CD4-positive, alpha-beta T cell treated with Interleukin-4 for 1 hour (primary cell): ENCODE measurements at regions not wholly inside any gene's neighbourhood (a gene's known extent, or its start where the extent isn't known, plus 50 kb on each side); places are given as distances from the start of the nearest gene placed in this dataset.

ENCODE experiments used
- DNase-seq, 2 donors: peaks; one replicate each; pipeline ENCODE4 v3.0.0-alpha.2; 2020 to 2022

GRCh38 chr11:115740324-115740723 lies 236.1 kb upstream of the CADM1 start:
- no peak for DNase-seq

- DNase-seq = no peak
Measured at GRCh38 chr11:115739878-115740277, 235.7 kb upstream of the CADM1 start.

- no peak for DNase-seq
Measured at GRCh38 chr11:115739146-115739545, 234.9 kb upstream of the CADM1 start.

- no peak for DNase-seq
Measured at GRCh38 chr11:115737875-115738274, 233.7 kb upstream of the CADM1 start.

- no peak for DNase-seq
Measured at GRCh38 chr11:115736146-115736545, 231.9 kb upstream of the CADM1 start.

- no peak for DNase-seq
Measured at GRCh38 chr11:115724666-115725065, 220.5 kb upstream of the CADM1 start.

GRCh38 chr11:115722711-115723110 lies 218.5 kb upstream of the CADM1 start:
- no peak for DNase-seq

GRCh38 chr11:115721296-115721995 lies 217.2 kb upstream of the CADM1 start:
- no peak for DNase-seq

GRCh38 chr11:115720602-115721245 lies 216.5 kb upstream of the CADM1 start:
- DNase-seq = no peak

- no peak for DNase-seq
Measured at GRCh38 chr11:115718945-115719344, 214.7 kb upstream of the CADM1 start.

- DNase-seq = no peak
Measured at GRCh38 chr11:115718106-115718505, 213.9 kb upstream of the CADM1 start.

- DNase-seq = no peak
Measured at GRCh38 chr11:115716601-115717529, 212.7 kb upstream of the CADM1 start.

GRCh38 chr11:115716080-115716479 lies 211.9 kb upstream of the CADM1 start:
- no peak for DNase-seq

- no peak for DNase-seq
Measured at GRCh38 chr11:115715251-115715770, 211.1 kb upstream of the CADM1 start.

GRCh38 chr11:115712296-115712695 lies 208.1 kb upstream of the CADM1 start:
- DNase-seq = no peak

GRCh38 chr11:115710980-115711379 lies 206.8 kb upstream of the CADM1 start:
- no peak for DNase-seq

GRCh38 chr11:115710426-115710825 lies 206.2 kb upstream of the CADM1 start:
- DNase-seq = no peak

GRCh38 chr11:115709297-115709696 lies 205.1 kb upstream of the CADM1 start:
- DNase-seq = peak; percentile 7 to 35

- peak in 1 of 2 donors; percentile 44 for DNase-seq
Measured at GRCh38 chr11:115707180-115707905, 203.1 kb upstream of the CADM1 start.

GRCh38 chr11:115706626-115707135 lies 202.5 kb upstream of the CADM1 start:
- DNase-seq = peak in 1 of 2 donors; percentile 24

- DNase-seq = no peak
Measured at GRCh38 chr11:115705200-115705599, 201.0 kb upstream of the CADM1 start.
